Keratinocyte (primary cell): ENCODE measurements at regions not wholly inside any gene's neighbourhood (a gene's known extent, or its start where the extent isn't known, plus 50 kb on each side); places are given as distances from the start of the nearest gene placed in this dataset.

Source experiments
- EZH2 ChIP-seq: IDR thresholded peaks from one replicate; pipeline ENCODE4 v1.6.1; 2012; ENCODE audit warnings: inconsistent platforms, mild to moderate bottlenecking, low read length, moderate library complexity
- TF ChIP-seq, protein P1 (sequence below), 3 experiments: IDR thresholded peaks in 1 of 3; conservative IDR thresholded peaks in 1 of 3; optimal IDR thresholded peaks in 1 of 3; 2 replicates in 2 of 3; 3 replicates in 1 of 3; pipeline versions ENCODE3 to v1.5.1; 2011; ENCODE audit warnings: low read length in 3 of 3, mild to moderate bottlenecking in 3 of 3, moderate library complexity in 2 of 3, control low read depth in 1 of 3, inconsistent platforms in 1 of 3; ENCODE audit not compliant: insufficient read depth in 2 of 3; ENCODE audit errors: extremely low read depth in 1 of 3

DNA sequence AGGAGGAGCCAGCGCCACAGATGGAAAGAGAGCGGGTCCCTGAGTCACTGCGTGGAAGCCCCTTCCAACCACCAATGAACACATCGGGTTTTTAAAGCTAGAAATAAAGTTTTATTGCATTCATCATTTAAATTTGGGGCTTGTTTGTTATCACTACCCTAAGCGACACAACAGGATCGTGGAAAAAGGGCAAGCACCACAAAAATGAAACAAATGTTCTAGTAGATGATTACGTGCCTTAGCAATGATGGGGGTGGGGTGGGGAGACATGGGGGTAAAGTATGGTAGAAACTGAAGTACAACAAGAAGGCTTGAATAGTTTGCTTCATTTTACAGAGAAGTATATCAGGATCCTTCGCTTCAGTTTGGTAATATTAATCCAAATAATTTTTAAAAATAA lies 221.6 kb upstream of the ATP10A start:
- TF ChIP-seq, protein P1, sequence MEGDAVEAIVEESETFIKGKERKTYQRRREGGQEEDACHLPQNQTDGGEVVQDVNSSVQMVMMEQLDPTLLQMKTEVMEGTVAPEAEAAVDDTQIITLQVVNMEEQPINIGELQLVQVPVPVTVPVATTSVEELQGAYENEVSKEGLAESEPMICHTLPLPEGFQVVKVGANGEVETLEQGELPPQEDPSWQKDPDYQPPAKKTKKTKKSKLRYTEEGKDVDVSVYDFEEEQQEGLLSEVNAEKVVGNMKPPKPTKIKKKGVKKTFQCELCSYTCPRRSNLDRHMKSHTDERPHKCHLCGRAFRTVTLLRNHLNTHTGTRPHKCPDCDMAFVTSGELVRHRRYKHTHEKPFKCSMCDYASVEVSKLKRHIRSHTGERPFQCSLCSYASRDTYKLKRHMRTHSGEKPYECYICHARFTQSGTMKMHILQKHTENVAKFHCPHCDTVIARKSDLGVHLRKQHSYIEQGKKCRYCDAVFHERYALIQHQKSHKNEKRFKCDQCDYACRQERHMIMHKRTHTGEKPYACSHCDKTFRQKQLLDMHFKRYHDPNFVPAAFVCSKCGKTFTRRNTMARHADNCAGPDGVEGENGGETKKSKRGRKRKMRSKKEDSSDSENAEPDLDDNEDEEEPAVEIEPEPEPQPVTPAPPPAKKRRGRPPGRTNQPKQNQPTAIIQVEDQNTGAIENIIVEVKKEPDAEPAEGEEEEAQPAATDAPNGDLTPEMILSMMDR (optimal IDR thresholded peaks at IDR 0.05 in 1 of 3, IDR thresholded peaks at IDR 0.05 in 1 of 3, conservative IDR thresholded peaks at IDR 0.05 in 1 of 3; ENCODE audit: extremely low read depth in 1 of 3, insufficient read depth in 2 of 3, low read length in 3 of 3): no peak
- no peak for TF ChIP-seq EZH2
